ENCODE measurements at regions not wholly inside any gene's neighbourhood (a gene's known extent, or its start where the extent isn't known, plus 50 kb on each side); places are given as distances from the start of the nearest gene placed in this dataset.

DNA sequence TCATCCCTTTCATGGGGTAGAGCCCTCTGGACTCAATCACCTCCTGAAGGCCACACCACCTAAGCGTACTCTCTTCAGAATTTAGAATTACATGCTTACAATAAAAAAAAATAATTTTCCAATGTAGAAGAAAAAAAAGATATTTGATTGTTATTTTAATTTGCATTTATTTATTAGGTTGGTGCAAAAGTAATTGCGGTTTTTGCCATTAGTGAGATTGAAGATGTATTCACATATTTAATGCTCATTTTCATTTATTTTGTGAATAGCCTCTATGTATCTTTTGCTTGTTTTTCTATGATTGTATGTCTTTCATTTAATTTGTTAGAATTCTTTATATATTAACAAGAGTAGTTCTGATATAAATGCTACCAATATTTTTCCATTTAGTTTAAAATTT, 220.5 kb downstream of the RND3 start:
- TF ChIP-seq, protein P1, sequence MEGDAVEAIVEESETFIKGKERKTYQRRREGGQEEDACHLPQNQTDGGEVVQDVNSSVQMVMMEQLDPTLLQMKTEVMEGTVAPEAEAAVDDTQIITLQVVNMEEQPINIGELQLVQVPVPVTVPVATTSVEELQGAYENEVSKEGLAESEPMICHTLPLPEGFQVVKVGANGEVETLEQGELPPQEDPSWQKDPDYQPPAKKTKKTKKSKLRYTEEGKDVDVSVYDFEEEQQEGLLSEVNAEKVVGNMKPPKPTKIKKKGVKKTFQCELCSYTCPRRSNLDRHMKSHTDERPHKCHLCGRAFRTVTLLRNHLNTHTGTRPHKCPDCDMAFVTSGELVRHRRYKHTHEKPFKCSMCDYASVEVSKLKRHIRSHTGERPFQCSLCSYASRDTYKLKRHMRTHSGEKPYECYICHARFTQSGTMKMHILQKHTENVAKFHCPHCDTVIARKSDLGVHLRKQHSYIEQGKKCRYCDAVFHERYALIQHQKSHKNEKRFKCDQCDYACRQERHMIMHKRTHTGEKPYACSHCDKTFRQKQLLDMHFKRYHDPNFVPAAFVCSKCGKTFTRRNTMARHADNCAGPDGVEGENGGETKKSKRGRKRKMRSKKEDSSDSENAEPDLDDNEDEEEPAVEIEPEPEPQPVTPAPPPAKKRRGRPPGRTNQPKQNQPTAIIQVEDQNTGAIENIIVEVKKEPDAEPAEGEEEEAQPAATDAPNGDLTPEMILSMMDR (IDR thresholded peaks at IDR 0.05 in 8 of 11, conservative IDR thresholded peaks at IDR 0.05 in 3 of 11): no peak
- TF ChIP-seq POLR2AphosphoS5 (IDR thresholded peaks at IDR 0.05): no peak

All from spleen (tissue), 7 donors.